K562 (cell line): ENCODE measurements at regions not wholly inside any gene's neighbourhood (a gene's known extent, or its start where the extent isn't known, plus 50 kb on each side); places are given as distances from the start of the nearest gene placed in this dataset.

Experiments
- CREB1 ChIP-seq, 2 experiments: sonication (generic) in 1 of 2; formaldehyde crosslinking in 1 of 2; IDR thresholded peaks; 2 replicates each; pipeline versions ENCODE4 v1.6.1 to v1.8.0; 2012 to 2022; ENCODE audit warnings: inconsistent platforms in 1 of 2, mild to moderate bottlenecking in 1 of 2, missing genetic modification reagents in 1 of 2, moderate library complexity in 1 of 2
- EZH2 ChIP-seq: IDR thresholded peaks from 2 replicates; pipeline ENCODE4 v1.6.1; 2012; ENCODE audit warnings: low read depth, mild to moderate bottlenecking, inconsistent platforms, low read length, borderline replicate concordance
- FIP1L1 ChIP-seq: fragments of 200-400 bp; formaldehyde crosslinking; IDR thresholded peaks from 2 replicates; pipeline ENCODE4 v1.6.1; 2018; ENCODE audit warnings: mild to moderate bottlenecking, low read depth, low read length; ENCODE audit not compliant: poor library complexity, severe bottlenecking
- MXI1 ChIP-seq: IDR thresholded peaks from 2 replicates; pipeline ENCODE4 v1.6.1; 2011; ENCODE audit warnings: low read depth, mild to moderate bottlenecking, improper control_type of control experiment, low read length
- NFYB ChIP-seq: IDR thresholded peaks from 2 replicates; pipeline ENCODE4 v1.6.1; 2011; ENCODE audit warnings: mild to moderate bottlenecking, moderate library complexity; ENCODE audit not compliant: insufficient read length; ENCODE audit errors: extremely low read depth
- ZNF224 ChIP-seq: sonication (generic); formaldehyde crosslinking; IDR thresholded peaks from 2 replicates; pipeline ENCODE4 v1.8.0; 2022; ENCODE audit warnings: mild to moderate bottlenecking, missing genetic modification reagents
- TF ChIP-seq, protein P1 (sequence below): fragments of 450-650 bp; formaldehyde crosslinking; IDR thresholded peaks from 2 replicates; pipeline ENCODE4 v1.4.0; 2022; ENCODE audit warnings: missing genetic modification characterization
- TF ChIP-seq, protein P2 (sequence below), 3 experiments: IDR thresholded peaks in 2 of 3; conservative IDR thresholded peaks in 1 of 3; 2 replicates each; pipeline ENCODE4 v1.5.1; 2011 to 2012; ENCODE audit warnings: low read length in 3 of 3, mild to moderate bottlenecking in 3 of 3, control low read depth in 2 of 3, improper control_type of control experiment in 1 of 3, inconsistent platforms in 1 of 3, low read depth in 1 of 3, mixed read lengths in 1 of 3, moderate library complexity in 1 of 3; ENCODE audit not compliant: insufficient read depth in 2 of 3
- TF ChIP-seq, protein P3 (sequence below): IDR thresholded peaks from 2 replicates; pipeline ENCODE4 v1.6.1; 2014; ENCODE audit warnings: antibody characterized with exemption
- TF ChIP-seq, protein P4 (sequence below), 2 experiments: IDR thresholded peaks; 2 replicates each; pipeline ENCODE4 v1.6.1; 2012; ENCODE audit warnings: improper control_type of control experiment in 2 of 2, low read depth in 2 of 2, low read length in 2 of 2, borderline replicate concordance in 1 of 2

DNA sequence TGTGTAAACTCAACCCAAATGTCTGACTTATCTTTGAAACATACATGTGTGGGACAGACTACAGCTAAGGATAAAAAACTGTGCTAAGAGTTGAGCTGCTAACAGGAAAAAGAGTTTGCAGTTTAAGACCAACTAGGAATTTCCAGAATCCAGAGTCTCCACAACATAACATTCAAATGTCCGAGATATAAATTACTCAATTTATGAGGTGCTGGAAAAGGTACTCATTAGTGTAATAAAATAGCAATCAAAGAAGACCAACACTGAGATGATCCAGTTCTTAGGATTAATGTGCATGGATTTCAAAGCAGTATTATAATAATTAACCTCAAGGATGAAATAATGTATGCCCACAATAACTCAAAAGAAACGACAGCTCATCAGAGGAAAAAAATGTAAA lies 426.5 kb upstream of the KCNMB2 start:
- TF ChIP-seq NFYB = no peak
- TF ChIP-seq, protein P1, sequence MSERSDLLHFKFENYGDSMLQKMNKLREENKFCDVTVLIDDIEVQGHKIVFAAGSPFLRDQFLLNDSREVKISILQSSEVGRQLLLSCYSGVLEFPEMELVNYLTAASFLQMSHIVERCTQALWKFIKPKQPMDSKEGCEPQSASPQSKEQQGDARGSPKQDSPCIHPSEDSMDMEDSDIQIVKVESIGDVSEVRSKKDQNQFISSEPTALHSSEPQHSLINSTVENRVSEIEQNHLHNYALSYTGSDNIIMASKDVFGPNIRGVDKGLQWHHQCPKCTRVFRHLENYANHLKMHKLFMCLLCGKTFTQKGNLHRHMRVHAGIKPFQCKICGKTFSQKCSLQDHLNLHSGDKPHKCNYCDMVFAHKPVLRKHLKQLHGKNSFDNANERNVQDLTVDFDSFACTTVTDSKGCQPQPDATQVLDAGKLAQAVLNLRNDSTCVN = no peak
- TF ChIP-seq, protein P2, sequence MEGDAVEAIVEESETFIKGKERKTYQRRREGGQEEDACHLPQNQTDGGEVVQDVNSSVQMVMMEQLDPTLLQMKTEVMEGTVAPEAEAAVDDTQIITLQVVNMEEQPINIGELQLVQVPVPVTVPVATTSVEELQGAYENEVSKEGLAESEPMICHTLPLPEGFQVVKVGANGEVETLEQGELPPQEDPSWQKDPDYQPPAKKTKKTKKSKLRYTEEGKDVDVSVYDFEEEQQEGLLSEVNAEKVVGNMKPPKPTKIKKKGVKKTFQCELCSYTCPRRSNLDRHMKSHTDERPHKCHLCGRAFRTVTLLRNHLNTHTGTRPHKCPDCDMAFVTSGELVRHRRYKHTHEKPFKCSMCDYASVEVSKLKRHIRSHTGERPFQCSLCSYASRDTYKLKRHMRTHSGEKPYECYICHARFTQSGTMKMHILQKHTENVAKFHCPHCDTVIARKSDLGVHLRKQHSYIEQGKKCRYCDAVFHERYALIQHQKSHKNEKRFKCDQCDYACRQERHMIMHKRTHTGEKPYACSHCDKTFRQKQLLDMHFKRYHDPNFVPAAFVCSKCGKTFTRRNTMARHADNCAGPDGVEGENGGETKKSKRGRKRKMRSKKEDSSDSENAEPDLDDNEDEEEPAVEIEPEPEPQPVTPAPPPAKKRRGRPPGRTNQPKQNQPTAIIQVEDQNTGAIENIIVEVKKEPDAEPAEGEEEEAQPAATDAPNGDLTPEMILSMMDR (IDR thresholded peaks at IDR 0.05 in 2 of 3, conservative IDR thresholded peaks at IDR 0.05 in 1 of 3; ENCODE audit: insufficient read depth in 2 of 3, low read depth in 1 of 3, low read length in 3 of 3) = no peak
- no peak for TF ChIP-seq FIP1L1
- no peak for TF ChIP-seq ZNF224
- TF ChIP-seq CREB1 (IDR thresholded peaks at IDR 0.05) = no peak
- TF ChIP-seq CREB1 (CRISPR knock-in tag; IDR thresholded peaks at IDR 0.05) = no peak
- TF ChIP-seq, protein P3, sequence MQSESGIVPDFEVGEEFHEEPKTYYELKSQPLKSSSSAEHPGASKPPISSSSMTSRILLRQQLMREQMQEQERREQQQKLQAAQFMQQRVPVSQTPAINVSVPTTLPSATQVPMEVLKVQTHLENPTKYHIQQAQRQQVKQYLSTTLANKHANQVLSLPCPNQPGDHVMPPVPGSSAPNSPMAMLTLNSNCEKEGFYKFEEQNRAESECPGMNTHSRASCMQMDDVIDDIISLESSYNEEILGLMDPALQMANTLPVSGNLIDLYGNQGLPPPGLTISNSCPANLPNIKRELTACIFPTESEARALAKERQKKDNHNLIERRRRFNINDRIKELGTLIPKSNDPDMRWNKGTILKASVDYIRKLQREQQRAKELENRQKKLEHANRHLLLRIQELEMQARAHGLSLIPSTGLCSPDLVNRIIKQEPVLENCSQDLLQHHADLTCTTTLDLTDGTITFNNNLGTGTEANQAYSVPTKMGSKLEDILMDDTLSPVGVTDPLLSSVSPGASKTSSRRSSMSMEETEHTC = no peak
- no peak for TF ChIP-seq EZH2
- no peak for TF ChIP-seq MXI1
- TF ChIP-seq, protein P4, sequence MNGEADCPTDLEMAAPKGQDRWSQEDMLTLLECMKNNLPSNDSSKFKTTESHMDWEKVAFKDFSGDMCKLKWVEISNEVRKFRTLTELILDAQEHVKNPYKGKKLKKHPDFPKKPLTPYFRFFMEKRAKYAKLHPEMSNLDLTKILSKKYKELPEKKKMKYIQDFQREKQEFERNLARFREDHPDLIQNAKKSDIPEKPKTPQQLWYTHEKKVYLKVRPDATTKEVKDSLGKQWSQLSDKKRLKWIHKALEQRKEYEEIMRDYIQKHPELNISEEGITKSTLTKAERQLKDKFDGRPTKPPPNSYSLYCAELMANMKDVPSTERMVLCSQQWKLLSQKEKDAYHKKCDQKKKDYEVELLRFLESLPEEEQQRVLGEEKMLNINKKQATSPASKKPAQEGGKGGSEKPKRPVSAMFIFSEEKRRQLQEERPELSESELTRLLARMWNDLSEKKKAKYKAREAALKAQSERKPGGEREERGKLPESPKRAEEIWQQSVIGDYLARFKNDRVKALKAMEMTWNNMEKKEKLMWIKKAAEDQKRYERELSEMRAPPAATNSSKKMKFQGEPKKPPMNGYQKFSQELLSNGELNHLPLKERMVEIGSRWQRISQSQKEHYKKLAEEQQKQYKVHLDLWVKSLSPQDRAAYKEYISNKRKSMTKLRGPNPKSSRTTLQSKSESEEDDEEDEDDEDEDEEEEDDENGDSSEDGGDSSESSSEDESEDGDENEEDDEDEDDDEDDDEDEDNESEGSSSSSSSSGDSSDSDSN (IDR thresholded peaks at IDR 0.05; ENCODE audit: borderline replicate concordance in 1 of 2, low read depth in 2 of 2, low read length in 2 of 2) = no peak
